Liver (tissue), 8 donors: ENCODE measurements at regions not wholly inside any gene's neighbourhood (a gene's known extent, or its start where the extent isn't known, plus 50 kb on each side); places are given as distances from the start of the nearest gene placed in this dataset.
"Not testable (repeated sequence)": the region's sequence is repeated elsewhere in the genome, so short reads cannot be mapped to it uniquely, and the experiment has no call there.

Source experiments
- DNase-seq: peaks from one replicate; pipeline ENCODE4 v3.0.0-alpha.2; 2017; ENCODE audit warnings: low spot score
- H3K27ac ChIP-seq, 2 donors: one replicate each; pipeline ENCODE4 v1.7.0; 2013; ENCODE audit warnings: inconsistent platforms in 2 of 2, low read length in 2 of 2, control low read depth in 1 of 2, low read depth in 1 of 2, mild to moderate bottlenecking in 1 of 2
- H3K27me3 ChIP-seq, 4 donors: one replicate each; pipeline versions ENCODE4 v1.6.1 to v1.7.0; 2013; ENCODE audit warnings: low read length in 3 of 4, inconsistent platforms in 1 of 4, mild to moderate bottlenecking in 1 of 4, moderate library complexity in 1 of 4; ENCODE audit not compliant: control insufficient read depth in 4 of 4, insufficient read depth in 4 of 4
- H3K36me3 ChIP-seq, 4 donors: one replicate each; pipeline versions ENCODE4 v1.6.1 to v1.7.0; 2013; ENCODE audit warnings: low read length in 3 of 4, mild to moderate bottlenecking in 3 of 4, low read depth in 1 of 4, moderate library complexity in 1 of 4; ENCODE audit not compliant: control insufficient read depth in 4 of 4, insufficient read depth in 3 of 4
- H3K4me1 ChIP-seq, 4 donors: one replicate each; pipeline versions ENCODE4 v1.6.1 to v1.7.0; 2013; ENCODE audit warnings: low read length in 3 of 4, mild to moderate bottlenecking in 3 of 4, moderate library complexity in 1 of 4; ENCODE audit not compliant: control insufficient read depth in 4 of 4, insufficient read depth in 4 of 4
- H3K4me3 ChIP-seq, 3 donors: one replicate each; pipeline versions ENCODE4 v1.6.1 to v1.7.0; 2013; ENCODE audit warnings: low read length in 3 of 3, control low read depth in 1 of 3, low read depth in 1 of 3, mild to moderate bottlenecking in 1 of 3
- H3K9ac ChIP-seq, 2 donors: one replicate each; pipeline ENCODE4 v1.7.0; 2013; ENCODE audit warnings: low read length in 2 of 2, mild to moderate bottlenecking in 2 of 2, moderate library complexity in 2 of 2, control low read depth in 1 of 2, low read depth in 1 of 2
- H3K9me3 ChIP-seq, 4 donors: one replicate each; pipeline versions ENCODE4 v1.6.1 to v1.7.0; 2013; ENCODE audit warnings: low read length in 3 of 4; ENCODE audit not compliant: control insufficient read depth in 4 of 4
- FOXA2 ChIP-seq: IDR thresholded peaks from 2 replicates; pipeline ENCODE4 v1.6.1; 2016; ENCODE audit warnings: antibody characterized with exemption
- HNF4G ChIP-seq: IDR thresholded peaks from 2 replicates; pipeline ENCODE4 v1.6.1; 2016; ENCODE audit warnings: antibody characterized with exemption
- JUND ChIP-seq, 2 donors: IDR thresholded peaks; 2 replicates each; pipeline ENCODE4 v1.6.1; 2016; ENCODE audit warnings: antibody characterized with exemption in 2 of 2
- NR2F2 ChIP-seq: IDR thresholded peaks from 2 replicates; pipeline ENCODE4 v1.6.1; 2016; ENCODE audit warnings: antibody characterized with exemption
- RAD21 ChIP-seq, 2 donors: IDR thresholded peaks; 2 replicates each; pipeline ENCODE4 v1.6.1; 2016; ENCODE audit warnings: antibody characterized with exemption in 2 of 2, mild to moderate bottlenecking in 2 of 2
- RXRA ChIP-seq, 2 donors: IDR thresholded peaks; 2 replicates each; pipeline ENCODE4 v1.6.1; 2017 to 2018; ENCODE audit warnings: antibody characterized with exemption in 2 of 2, mild to moderate bottlenecking in 1 of 2
- TAF1 ChIP-seq: conservative IDR thresholded peaks from 2 replicates; pipeline ENCODE4 v1.6.1; 2016; ENCODE audit warnings: antibody characterized with exemption, mild to moderate bottlenecking
- YY1 ChIP-seq: IDR thresholded peaks from 2 replicates; pipeline ENCODE4 v1.6.1; 2016; ENCODE audit warnings: antibody characterized with exemption, mild to moderate bottlenecking
- WGBS: extraction: QIAGEN DNeasy Blood & Tissue Kit; methylation state at CpG from one replicate; pipeline ENCODE4 v1.1.7; 2013; 5-methylcytosine and 5-hydroxymethylcytosine counted together
- TF ChIP-seq, protein P1 (sequence below): fragments of 150-350 bp; IDR thresholded peaks from 2 replicates; pipeline ENCODE4 v1.5.1; 2017; ENCODE audit warnings: improper control_type of control experiment, low read depth, low read length; ENCODE audit not compliant: missing input control
- TF ChIP-seq, protein P2 (sequence below): IDR thresholded peaks from 2 replicates; pipeline ENCODE4 v1.6.1; 2016; ENCODE audit warnings: antibody characterized with exemption
- TF ChIP-seq, protein P3 (sequence below): IDR thresholded peaks from 2 replicates; pipeline ENCODE4 v1.6.1; 2016; ENCODE audit warnings: antibody characterized with exemption
- TF ChIP-seq, protein P4 (sequence below): IDR thresholded peaks from 2 replicates; pipeline ENCODE4 v1.6.1; 2016; ENCODE audit warnings: antibody characterized with exemption, mild to moderate bottlenecking
- TF ChIP-seq, protein P5 (sequence below): IDR thresholded peaks from 2 replicates; pipeline ENCODE4 v1.6.1; 2016; ENCODE audit warnings: antibody characterized with exemption
- donor health status: healthy.
- donor health status: healthy.
- donor health status: healthy.
- donor health status: healthy.
- donor health status: healthy.

DNA sequence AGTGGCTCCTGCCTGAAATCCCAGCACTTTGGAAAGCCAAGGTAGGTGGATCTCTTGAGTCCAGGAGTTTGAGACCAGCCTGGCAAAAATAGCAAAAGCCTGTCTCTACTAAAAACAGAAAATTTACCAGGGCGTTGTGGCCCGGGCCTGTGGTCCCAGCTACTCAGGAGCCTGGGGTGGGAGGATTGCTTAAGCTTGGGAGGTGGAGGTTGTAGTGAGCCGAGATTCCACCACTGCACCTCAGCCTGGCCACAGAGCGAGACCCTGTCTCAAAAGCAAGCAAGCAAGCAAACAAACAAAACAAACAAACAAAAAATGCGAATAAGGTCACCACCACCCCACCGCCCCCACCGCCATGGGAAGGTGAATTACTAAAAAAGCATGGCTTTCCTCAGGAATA lies 238.7 kb downstream of the ATXN7L3B start (continued):
- TF ChIP-seq, protein P1, sequence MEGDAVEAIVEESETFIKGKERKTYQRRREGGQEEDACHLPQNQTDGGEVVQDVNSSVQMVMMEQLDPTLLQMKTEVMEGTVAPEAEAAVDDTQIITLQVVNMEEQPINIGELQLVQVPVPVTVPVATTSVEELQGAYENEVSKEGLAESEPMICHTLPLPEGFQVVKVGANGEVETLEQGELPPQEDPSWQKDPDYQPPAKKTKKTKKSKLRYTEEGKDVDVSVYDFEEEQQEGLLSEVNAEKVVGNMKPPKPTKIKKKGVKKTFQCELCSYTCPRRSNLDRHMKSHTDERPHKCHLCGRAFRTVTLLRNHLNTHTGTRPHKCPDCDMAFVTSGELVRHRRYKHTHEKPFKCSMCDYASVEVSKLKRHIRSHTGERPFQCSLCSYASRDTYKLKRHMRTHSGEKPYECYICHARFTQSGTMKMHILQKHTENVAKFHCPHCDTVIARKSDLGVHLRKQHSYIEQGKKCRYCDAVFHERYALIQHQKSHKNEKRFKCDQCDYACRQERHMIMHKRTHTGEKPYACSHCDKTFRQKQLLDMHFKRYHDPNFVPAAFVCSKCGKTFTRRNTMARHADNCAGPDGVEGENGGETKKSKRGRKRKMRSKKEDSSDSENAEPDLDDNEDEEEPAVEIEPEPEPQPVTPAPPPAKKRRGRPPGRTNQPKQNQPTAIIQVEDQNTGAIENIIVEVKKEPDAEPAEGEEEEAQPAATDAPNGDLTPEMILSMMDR, result no peak
- TF ChIP-seq JUND (IDR thresholded peaks at IDR 0.05) (no peak), RAD21 (IDR thresholded peaks at IDR 0.05) (no peak), HNF4G (no peak), FOXA2 (no peak), TAF1 (no peak)

DNA sequence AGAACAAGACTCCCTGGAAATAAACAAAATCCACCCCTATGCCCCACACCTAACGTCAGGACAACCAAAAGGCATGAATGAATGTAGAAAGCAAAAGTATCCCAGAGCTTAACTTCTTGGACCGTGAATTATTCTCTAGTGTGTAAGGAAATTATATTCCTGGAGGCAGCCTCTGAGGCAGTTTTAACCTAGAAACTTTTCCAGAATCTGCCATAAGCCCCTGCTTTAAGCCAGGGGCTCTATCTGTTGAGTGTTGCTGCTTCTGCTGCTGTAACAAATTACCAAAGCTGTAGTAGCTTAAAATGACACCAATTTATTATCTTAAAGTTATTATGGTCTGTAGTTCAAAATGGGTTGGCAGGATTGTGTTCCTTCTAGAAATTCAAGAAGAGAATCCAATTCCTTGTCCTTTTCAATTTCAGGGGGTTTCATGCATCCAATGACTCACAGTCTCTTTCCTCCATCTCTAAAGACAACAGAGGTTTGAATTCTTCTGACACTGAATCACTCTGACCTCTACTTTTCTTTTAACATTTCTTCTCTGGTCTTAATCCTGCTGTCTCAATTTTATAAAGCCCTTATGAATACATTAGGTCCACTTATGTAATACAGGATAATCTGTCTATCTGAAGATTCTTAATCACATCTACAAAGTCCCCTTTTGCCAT lies 242.7 kb downstream of the ATXN7L3B start:
- Histone ChIP-seq H3K4me3 (no peak overlapping the region), H3K4me1 (no peaks in the 10 kb centered on the region), H3K27ac (no peak overlapping the region), H3K27me3 (no peaks in the 10 kb centered on the region), H3K9me3 (no peaks in the 10 kb centered on the region), H3K9ac (no peak overlapping the region), H3K36me3 (no peaks in the 10 kb centered on the region)
- WGBS, result 66% methylated on average over 2 of the region's 2 CpGs
- no peak for DNase-seq
- TF ChIP-seq, protein P2, sequence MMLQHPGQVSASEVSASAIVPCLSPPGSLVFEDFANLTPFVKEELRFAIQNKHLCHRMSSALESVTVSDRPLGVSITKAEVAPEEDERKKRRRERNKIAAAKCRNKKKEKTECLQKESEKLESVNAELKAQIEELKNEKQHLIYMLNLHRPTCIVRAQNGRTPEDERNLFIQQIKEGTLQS, result no peak
- TF ChIP-seq TAF1, result no peak
- no peak for TF ChIP-seq HNF4G
- TF ChIP-seq JUND (IDR thresholded peaks at IDR 0.05), result no peak
- TF ChIP-seq YY1, result no peak
- no peak for TF ChIP-seq RXRA (IDR thresholded peaks at IDR 0.05)
- TF ChIP-seq NR2F2, result no peak

DNA sequence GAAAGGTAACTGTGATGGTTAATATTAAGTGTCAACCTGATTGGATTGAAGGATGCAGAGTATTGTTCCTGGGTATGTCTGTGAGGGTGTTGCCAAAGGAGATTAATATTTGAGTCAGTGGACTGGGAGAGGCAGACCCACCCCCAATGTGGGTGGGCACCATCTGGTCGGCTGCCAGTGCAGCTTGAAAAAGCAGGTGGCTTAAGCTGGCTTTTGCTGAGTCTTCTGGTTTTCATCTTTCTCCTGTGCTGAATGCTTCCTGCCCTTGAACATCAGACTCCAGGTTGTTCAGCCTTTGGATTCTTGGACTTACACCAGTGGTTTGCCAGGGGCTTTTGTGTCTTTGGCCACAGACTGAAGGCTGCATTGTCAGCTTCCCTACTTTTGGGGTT lies 243.2 kb downstream of the ATXN7L3B start:
- not testable (repeated sequence) for H3K9ac ChIP-seq, H3K9me3 ChIP-seq, DNase-seq, H3K27ac ChIP-seq, H3K36me3 ChIP-seq, H3K27me3 ChIP-seq, H3K4me3 ChIP-seq, H3K4me1 ChIP-seq
- 28% methylated on average over 1 of the region's 1 CpG for WGBS

DNA sequence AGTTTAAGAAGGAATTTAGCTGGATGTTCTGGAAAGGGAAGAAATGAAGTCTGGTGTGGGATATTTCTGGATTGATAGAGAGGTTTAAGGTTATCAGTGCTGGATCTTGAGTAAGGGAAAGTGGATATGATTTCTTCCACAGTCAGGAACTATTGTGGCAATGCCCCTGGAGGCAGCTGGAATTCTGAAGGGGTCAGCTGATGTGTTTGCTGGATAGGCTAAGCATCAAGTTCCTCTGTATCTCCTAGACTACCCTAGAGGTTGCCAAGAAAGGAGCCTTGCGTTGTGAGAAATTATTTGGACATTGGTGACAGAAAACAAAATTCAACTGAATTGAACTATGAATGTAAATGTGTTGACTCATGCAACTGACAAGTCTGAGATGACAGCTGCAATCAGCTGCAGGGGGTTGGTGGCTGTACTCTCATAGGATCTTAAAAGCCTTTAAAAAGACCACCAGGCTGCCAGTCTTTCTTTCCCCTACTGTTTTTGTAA lies 244.4 kb downstream of the ATXN7L3B start:
- WGBS, result 77% methylated on average over 1 of the region's 1 CpG
- no peak for DNase-seq
- H3K4me1 ChIP-seq, result no peaks in the 10 kb centered on the region
- no peak overlapping the region for H3K27ac ChIP-seq
- no peak overlapping the region for H3K9ac ChIP-seq
- no peak overlapping the region for H3K4me3 ChIP-seq
- H3K9me3 ChIP-seq, result no peaks in the 10 kb centered on the region
- no peaks in the 10 kb centered on the region for H3K27me3 ChIP-seq
- TF ChIP-seq, protein P3, sequence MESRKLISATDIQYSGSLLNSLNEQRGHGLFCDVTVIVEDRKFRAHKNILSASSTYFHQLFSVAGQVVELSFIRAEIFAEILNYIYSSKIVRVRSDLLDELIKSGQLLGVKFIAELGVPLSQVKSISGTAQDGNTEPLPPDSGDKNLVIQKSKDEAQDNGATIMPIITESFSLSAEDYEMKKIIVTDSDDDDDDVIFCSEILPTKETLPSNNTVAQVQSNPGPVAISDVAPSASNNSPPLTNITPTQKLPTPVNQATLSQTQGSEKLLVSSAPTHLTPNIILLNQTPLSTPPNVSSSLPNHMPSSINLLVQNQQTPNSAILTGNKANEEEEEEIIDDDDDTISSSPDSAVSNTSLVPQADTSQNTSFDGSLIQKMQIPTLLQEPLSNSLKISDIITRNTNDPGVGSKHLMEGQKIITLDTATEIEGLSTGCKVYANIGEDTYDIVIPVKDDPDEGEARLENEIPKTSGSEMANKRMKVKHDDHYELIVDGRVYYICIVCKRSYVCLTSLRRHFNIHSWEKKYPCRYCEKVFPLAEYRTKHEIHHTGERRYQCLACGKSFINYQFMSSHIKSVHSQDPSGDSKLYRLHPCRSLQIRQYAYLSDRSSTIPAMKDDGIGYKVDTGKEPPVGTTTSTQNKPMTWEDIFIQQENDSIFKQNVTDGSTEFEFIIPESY, result no peak
- TF ChIP-seq, protein P4, sequence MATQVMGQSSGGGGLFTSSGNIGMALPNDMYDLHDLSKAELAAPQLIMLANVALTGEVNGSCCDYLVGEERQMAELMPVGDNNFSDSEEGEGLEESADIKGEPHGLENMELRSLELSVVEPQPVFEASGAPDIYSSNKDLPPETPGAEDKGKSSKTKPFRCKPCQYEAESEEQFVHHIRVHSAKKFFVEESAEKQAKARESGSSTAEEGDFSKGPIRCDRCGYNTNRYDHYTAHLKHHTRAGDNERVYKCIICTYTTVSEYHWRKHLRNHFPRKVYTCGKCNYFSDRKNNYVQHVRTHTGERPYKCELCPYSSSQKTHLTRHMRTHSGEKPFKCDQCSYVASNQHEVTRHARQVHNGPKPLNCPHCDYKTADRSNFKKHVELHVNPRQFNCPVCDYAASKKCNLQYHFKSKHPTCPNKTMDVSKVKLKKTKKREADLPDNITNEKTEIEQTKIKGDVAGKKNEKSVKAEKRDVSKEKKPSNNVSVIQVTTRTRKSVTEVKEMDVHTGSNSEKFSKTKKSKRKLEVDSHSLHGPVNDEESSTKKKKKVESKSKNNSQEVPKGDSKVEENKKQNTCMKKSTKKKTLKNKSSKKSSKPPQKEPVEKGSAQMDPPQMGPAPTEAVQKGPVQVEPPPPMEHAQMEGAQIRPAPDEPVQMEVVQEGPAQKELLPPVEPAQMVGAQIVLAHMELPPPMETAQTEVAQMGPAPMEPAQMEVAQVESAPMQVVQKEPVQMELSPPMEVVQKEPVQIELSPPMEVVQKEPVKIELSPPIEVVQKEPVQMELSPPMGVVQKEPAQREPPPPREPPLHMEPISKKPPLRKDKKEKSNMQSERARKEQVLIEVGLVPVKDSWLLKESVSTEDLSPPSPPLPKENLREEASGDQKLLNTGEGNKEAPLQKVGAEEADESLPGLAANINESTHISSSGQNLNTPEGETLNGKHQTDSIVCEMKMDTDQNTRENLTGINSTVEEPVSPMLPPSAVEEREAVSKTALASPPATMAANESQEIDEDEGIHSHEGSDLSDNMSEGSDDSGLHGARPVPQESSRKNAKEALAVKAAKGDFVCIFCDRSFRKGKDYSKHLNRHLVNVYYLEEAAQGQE, result no peak
- TF ChIP-seq FOXA2 (no peak), NR2F2 (no peak)
- TF ChIP-seq, protein P5, sequence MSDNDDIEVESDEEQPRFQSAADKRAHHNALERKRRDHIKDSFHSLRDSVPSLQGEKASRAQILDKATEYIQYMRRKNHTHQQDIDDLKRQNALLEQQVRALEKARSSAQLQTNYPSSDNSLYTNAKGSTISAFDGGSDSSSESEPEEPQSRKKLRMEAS, result no peak
- H3K36me3 ChIP-seq, result no peaks in the 10 kb centered on the region
